Keratinocyte (primary cell): ENCODE measurements at regions not wholly inside any gene's neighbourhood (a gene's known extent, or its start where the extent isn't known, plus 50 kb on each side); places are given as distances from the start of the nearest gene placed in this dataset.

Source experiments
- EZH2 ChIP-seq: IDR thresholded peaks from one replicate; pipeline ENCODE4 v1.6.1; 2012; ENCODE audit warnings: inconsistent platforms, mild to moderate bottlenecking, low read length, moderate library complexity
- TF ChIP-seq, protein P1 (sequence below), 3 experiments: IDR thresholded peaks in 1 of 3; conservative IDR thresholded peaks in 1 of 3; optimal IDR thresholded peaks in 1 of 3; 2 replicates in 2 of 3; 3 replicates in 1 of 3; pipeline versions ENCODE3 to v1.5.1; 2011; ENCODE audit warnings: low read length in 3 of 3, mild to moderate bottlenecking in 3 of 3, moderate library complexity in 2 of 3, control low read depth in 1 of 3, inconsistent platforms in 1 of 3; ENCODE audit not compliant: insufficient read depth in 2 of 3; ENCODE audit errors: extremely low read depth in 1 of 3

DNA sequence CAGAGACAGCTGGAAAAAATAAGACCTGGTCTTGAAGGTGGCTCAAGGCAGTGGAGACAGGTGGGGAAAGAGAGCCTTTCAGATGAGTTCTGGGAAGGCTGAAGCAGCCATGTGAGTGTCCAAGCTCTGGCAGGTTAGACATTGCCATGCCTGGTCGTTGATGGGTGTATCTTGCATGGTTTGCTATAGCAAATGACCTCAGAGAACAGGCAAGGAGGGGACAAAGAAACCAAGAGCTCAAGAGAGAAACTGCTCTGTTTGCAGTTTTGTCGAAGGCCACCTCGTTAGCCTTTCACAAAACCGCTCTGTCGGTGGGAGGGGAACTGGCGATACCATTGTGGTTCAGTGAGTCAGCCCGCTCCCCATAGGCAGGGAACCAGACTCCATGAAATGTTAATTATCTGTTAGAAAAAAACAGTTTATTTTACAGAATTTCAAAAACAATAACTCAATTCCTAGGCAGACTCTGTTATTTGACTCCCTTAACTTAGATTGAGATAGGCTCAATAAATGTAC lies 82.8 kb upstream of the ARGLU1 start:
- no peak for TF ChIP-seq EZH2
- TF ChIP-seq, protein P1, sequence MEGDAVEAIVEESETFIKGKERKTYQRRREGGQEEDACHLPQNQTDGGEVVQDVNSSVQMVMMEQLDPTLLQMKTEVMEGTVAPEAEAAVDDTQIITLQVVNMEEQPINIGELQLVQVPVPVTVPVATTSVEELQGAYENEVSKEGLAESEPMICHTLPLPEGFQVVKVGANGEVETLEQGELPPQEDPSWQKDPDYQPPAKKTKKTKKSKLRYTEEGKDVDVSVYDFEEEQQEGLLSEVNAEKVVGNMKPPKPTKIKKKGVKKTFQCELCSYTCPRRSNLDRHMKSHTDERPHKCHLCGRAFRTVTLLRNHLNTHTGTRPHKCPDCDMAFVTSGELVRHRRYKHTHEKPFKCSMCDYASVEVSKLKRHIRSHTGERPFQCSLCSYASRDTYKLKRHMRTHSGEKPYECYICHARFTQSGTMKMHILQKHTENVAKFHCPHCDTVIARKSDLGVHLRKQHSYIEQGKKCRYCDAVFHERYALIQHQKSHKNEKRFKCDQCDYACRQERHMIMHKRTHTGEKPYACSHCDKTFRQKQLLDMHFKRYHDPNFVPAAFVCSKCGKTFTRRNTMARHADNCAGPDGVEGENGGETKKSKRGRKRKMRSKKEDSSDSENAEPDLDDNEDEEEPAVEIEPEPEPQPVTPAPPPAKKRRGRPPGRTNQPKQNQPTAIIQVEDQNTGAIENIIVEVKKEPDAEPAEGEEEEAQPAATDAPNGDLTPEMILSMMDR (optimal IDR thresholded peaks at IDR 0.05 in 1 of 3, IDR thresholded peaks at IDR 0.05 in 1 of 3, conservative IDR thresholded peaks at IDR 0.05 in 1 of 3; ENCODE audit: extremely low read depth in 1 of 3, insufficient read depth in 2 of 3, low read length in 3 of 3), result no peak
